ENCODE measurements at regions not wholly inside any gene's neighbourhood (a gene's known extent, or its start where the extent isn't known, plus 50 kb on each side); places are given as distances from the start of the nearest gene placed in this dataset.

GRCh38 chr16:55102531-55102930 is 171.9 kb downstream of the IRX5 start:
- Mint-ChIP-seq H3K27me3 (ENCODE audit: insufficient read depth, low read depth, poor library complexity) (peaks cover 11% of the 10 kb centered on the region), H3K27ac (no peak overlapping the region), H3K9me3 (peaks cover 13% of the 10 kb centered on the region), H3K36me3 (ENCODE audit: low read depth) (no peaks in the 10 kb centered on the region), H3K4me3 (no peak overlapping the region), H3K4me1 (peaks cover 6% of the 10 kb centered on the region; the same call in 2 of the 3 replicates)
- Histone ChIP-seq H3K79me2 (replicated peaks; ENCODE audit: insufficient read depth) (no peaks in the 10 kb centered on the region), H4K20me1 (replicated peaks; ENCODE audit: insufficient read depth) (no peaks in the 10 kb centered on the region), H3K4me2 (no peak overlapping the region), H3K4me1 (ENCODE audit: insufficient read depth) (no peaks in the 10 kb centered on the region), H3F3A (replicated peaks; ENCODE audit: low read depth) (no peaks in the 10 kb centered on the region), H3K27ac (ENCODE audit: low read depth) (no peak overlapping the region), H3K9me2 (ENCODE audit: insufficient read depth) (no peaks in the 10 kb centered on the region), H3K36me3 (ENCODE audit: insufficient read depth) (no peaks in the 10 kb centered on the region), H3K4me3 (no peak overlapping the region), H2AFZ (no peak overlapping the region), H3K27me3 (ENCODE audit: insufficient read depth) (no peaks in the 10 kb centered on the region)
- DNase-seq (ENCODE audit: low spot score), result no peak
- no peak for TF ChIP-seq JUNB (IDR thresholded peaks at IDR 0.05; ENCODE audit: unreplicated experiment)
- TF ChIP-seq ZNF462 (CRISPR knock-in tag; IDR thresholded peaks at IDR 0.05), result no peak
- TF ChIP-seq EZH2 (IDR thresholded peaks at IDR 0.05; ENCODE audit: low read depth, unreplicated experiment), result no peak
- no peak for TF ChIP-seq ZNF331 (CRISPR knock-in tag; IDR thresholded peaks at IDR 0.05; ENCODE audit: low read depth)
- TF ChIP-seq CTCF (conservative IDR thresholded peaks at IDR 0.05; ENCODE audit: low read depth in 2 of 2), result no peak
- no peak for TF ChIP-seq POLR2AphosphoS5 (IDR thresholded peaks at IDR 0.05; ENCODE audit: low read depth)
- TF ChIP-seq REST (IDR thresholded peaks at IDR 0.05; ENCODE audit: unreplicated experiment), result no peak
- no peak for TF ChIP-seq CREB1 (CRISPR knock-in tag; IDR thresholded peaks at IDR 0.05; ENCODE audit: low read depth)
- no peak for TF ChIP-seq ETS1 (IDR thresholded peaks at IDR 0.05)
- no peak for TF ChIP-seq EZH2phosphoT487 (IDR thresholded peaks at IDR 0.05; ENCODE audit: unreplicated experiment)
- no peak for TF ChIP-seq NANOG (IDR thresholded peaks at IDR 0.05; ENCODE audit: borderline replicate concordance)
- ATAC-seq, result no peak
